HG02588 (cell line): ENCODE measurements at regions not wholly inside any gene's neighbourhood (a gene's known extent, or its start where the extent isn't known, plus 50 kb on each side); places are given as distances from the start of the nearest gene placed in this dataset.

Experiments used
- ATAC-seq: cut with Tn5 transposase; IDR thresholded peaks from one replicate; pipeline ENCODE4 v1.9.1; 2021; ENCODE audit warnings: mild to moderate bottlenecking, moderate library complexity; ENCODE audit not compliant: unreplicated experiment

DNA sequence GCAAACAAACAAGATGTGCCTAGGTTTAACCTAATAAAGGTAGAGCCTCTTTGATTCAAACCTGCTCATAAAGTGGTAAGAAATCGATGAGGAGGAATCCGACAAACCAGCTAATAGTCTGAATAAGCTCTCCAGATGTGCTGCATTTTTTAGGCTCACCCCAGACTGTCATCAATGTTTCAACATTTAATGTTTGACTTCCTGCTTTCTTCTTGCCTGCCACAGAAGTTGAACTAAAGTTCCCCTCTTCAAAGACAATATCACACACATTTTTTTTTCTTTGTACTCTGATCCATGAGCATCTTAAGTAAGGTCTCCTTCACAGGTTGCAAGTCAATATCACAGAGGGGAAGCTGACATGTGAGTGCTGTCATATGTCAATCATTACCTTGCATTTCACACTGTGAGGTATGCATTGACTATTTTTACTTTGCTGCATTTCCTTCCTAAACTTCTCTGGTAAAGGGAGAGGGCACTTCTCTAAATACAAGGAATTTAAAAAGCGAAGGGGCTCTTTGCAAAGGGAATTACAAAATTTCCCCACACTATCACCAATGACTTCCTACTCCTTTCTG lies 172.3 kb upstream of the MCTP2 start:
- no peak for ATAC-seq

- no peak for ATAC-seq
These were observed 174.1 kb upstream of the MCTP2 start for GRCh38 chr15:94057305-94057704.

GRCh38 chr15:94056314-94056713 lies 175.0 kb upstream of the MCTP2 start:
- ATAC-seq = no peak

DNA sequence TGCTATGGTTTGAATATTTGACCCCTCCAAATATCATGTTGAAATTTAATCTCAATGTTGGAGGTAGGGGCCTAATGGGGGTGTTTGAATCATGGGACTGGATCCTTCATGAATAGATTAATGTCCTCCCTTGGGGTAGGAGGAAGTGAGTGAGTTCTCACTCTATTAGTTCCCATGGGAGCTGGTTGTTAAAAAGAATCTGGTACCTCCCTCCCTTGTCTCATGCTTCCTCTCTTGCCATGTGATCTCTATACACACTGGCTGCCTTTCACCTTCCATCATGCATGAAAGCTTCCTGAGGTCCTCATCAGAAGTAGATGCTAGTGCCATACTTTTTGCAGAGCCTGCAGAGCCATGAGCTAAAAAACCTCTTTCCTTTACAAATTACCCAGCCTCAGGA lies 177.7 kb upstream of the MCTP2 start:
- ATAC-seq = no peak

GRCh38 chr15:94052711-94053110 lies 178.7 kb upstream of the MCTP2 start:
- no peak for ATAC-seq

- ATAC-seq = no peak
These were observed 183.8 kb upstream of the MCTP2 start for GRCh38 chr15:94047566-94047965.

GRCh38 chr15:94042180-94042928 lies 189.0 kb upstream of the MCTP2 start:
- no peak for ATAC-seq

GRCh38 chr15:94041746-94042145 lies 189.6 kb upstream of the MCTP2 start:
- no peak for ATAC-seq

- ATAC-seq = no peak
These were observed 190.7 kb upstream of the MCTP2 start for GRCh38 chr15:94040541-94041248.

DNA sequence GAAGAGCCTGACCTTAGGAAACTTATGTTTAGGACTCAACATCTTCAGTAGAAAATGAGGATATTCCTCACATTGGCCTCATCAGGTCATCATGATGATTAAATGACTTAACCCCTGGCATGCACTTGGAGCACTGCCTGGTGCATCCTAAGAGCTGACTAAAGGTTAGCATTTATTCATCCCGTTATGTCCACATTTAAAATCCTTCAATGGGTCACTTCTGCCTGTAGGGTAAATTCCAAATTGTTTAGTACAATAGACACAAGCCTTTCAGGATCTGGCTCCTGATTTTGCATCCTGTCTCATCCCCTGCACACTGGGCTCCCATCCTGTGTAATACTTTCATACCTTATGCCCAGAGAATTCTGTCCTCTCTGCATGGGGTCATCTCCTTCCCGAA lies 195.2 kb upstream of the MCTP2 start:
- no peak for ATAC-seq

DNA sequence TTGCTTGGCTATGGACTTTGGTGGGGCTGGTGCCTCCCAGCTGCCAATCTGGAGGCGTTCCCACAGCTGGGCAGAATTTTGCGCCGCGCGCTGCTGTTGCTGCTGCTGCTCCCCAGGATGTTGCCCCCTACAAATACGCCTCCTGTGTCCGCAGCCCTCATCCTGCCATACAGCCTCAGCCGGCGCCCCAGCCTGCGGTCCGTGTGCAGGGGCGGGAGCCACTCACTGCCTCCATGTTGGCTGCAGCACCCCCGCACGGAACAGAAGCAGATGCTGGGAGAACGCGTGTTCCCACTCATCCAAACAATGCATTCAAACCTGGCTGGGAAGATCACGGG lies 197.7 kb upstream of the MCTP2 start:
- ATAC-seq = no peak

- ATAC-seq = no peak
These were observed 198.2 kb upstream of the MCTP2 start for GRCh38 chr15:94033014-94033682.

- no peak for ATAC-seq
These were observed 198.8 kb upstream of the MCTP2 start for GRCh38 chr15:94032571-94032970.

DNA sequence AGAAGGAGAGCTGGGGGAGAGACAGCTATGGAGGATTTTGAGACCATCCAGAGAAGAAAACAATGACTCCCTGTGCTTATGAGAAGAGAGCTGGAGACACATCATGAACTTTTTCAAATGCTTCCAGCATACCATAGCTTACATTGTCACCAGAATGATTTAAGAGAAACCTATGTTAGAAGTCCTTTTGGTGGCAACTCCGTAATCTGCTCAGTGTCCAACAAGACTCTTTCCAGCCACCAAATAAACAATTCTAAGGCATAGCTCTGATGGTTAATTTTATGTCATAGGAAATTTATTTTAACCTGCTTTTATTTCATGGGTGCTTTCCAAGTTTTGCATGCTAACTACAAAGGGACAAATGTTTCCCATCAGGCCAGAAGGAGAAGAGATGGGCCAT lies 200.3 kb upstream of the MCTP2 start:
- ATAC-seq = no peak

DNA sequence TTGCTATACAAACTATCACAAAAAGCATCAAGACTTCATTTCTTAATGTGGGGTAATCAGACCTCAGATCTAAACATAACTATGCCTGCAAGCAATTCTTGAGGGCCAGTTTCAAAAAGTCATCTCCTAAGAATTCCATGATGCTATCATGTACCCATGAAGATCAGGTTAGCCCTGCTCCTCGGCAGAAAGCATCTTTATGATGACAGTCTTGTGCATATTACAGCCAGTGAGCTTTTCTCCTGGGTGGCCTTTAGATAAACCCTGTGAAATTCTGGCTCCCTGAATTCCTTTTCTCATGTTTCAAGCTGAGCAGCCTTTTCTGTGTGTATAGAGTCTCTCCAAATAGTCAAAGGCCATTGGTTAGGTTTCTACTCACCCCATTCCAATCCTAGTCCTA lies 201.9 kb upstream of the MCTP2 start:
- ATAC-seq = no peak

GRCh38 chr15:94028809-94029208 lies 202.6 kb upstream of the MCTP2 start:
- ATAC-seq = no peak

GRCh38 chr15:94028121-94028520 lies 203.2 kb upstream of the MCTP2 start:
- no peak for ATAC-seq

GRCh38 chr15:94027581-94027980 lies 203.8 kb upstream of the MCTP2 start:
- no peak for ATAC-seq

DNA sequence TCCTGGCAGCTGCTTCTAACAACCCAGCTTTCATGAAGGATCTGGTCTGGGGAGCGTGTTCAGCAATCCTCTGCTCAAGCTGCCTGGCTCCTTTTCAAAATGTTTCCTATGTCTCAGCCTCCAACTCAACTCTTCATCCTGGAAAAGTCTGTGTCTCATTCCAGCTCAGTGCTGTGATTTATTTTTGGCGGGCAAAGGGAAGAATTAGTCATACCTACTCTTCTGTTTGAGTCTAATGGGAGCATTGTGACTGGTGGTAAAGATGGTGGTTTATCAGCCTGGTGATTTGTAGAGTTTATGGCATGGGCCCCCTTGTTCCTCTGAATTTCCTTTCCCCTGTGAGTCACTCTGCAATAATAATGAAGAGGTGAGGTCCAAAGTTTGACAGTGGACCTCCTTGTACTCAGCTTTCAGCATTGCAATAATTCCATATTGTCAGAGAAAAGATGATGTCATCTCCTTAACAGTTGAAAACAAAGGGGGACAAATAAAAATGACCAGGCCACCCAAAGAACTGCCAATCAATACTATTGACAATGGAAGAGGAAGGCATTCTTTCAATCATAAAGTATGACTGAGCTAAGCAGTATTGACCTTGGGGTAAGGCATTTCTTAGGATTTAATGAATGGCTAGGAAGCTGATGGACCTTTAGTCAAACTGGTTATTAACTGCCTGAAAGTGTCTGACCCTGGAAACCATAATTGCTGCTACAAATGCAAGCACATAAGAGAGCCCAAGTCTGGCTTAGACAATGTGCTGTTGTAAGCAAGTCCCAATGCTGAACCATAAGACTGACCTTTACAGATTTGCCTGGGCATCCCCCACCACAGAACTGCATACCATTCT lies 204.7 kb upstream of the MCTP2 start:
- no peak for ATAC-seq

GRCh38 chr15:94023531-94023930 lies 207.8 kb upstream of the MCTP2 start:
- ATAC-seq = no peak
